Astrocyte of the spinal cord (primary cell): ENCODE measurements at regions not wholly inside any gene's neighbourhood (a gene's known extent, or its start where the extent isn't known, plus 50 kb on each side); places are given as distances from the start of the nearest gene placed in this dataset.

ENCODE experiments used
- DNase-seq: peaks from one replicate; pipeline ENCODE4 v3.0.0; 2011; ENCODE audit warnings: low read depth, low spot score
- H3K4me3 ChIP-seq: 2 replicates; pipeline ENCODE4 v1.5.1; 2011; ENCODE audit warnings: low read depth, mild to moderate bottlenecking, low read length, moderate library complexity
- CTCF ChIP-seq: IDR thresholded peaks from 2 replicates; pipeline ENCODE4 v1.5.1; 2012; ENCODE audit warnings: low read depth, mild to moderate bottlenecking, low read length, inconsistent platforms
- in situ Hi-C: cut with HindIII; loops from 2 replicates; pipeline ENCODE4 v1.10.0; 2017; ENCODE audit warnings: low sequenced_read_pairs

- in situ Hi-C loops = no loop called here
- no peak for DNase-seq
- no peak for TF ChIP-seq CTCF
- H3K4me3 ChIP-seq = no peak overlapping the region
Observed at GRCh38 chr11:106178361-106178760, 100.9 kb downstream of the AASDHPPT start.

- no peak for TF ChIP-seq CTCF
- DNase-seq = no peak
- H3K4me3 ChIP-seq = no peak overlapping the region
- in situ Hi-C loops = no loop called here
Observed at GRCh38 chr11:106179048-106179447, 101.6 kb downstream of the AASDHPPT start.

GRCh38 chr11:106186630-106187029 is 109.2 kb downstream of the AASDHPPT start:
- in situ Hi-C loops = no loop called here
- H3K4me3 ChIP-seq = no peak overlapping the region
- TF ChIP-seq CTCF = no peak
- DNase-seq = no peak

GRCh38 chr11:106187860-106188456 is 110.5 kb downstream of the AASDHPPT start:
- DNase-seq = no peak
- no peak for TF ChIP-seq CTCF
- H3K4me3 ChIP-seq = no peak overlapping the region
- in situ Hi-C loops = no loop called here

- DNase-seq = no peak
- H3K4me3 ChIP-seq = no peak overlapping the region
- in situ Hi-C loops = no loop called here
- TF ChIP-seq CTCF = no peak
Observed at GRCh38 chr11:106193956-106194355, 116.5 kb downstream of the AASDHPPT start.

- in situ Hi-C loops = no loop called here
- no peak overlapping the region for H3K4me3 ChIP-seq
- no peak for DNase-seq
- TF ChIP-seq CTCF = no peak
Observed at GRCh38 chr11:106197438-106197837, 120.0 kb downstream of the AASDHPPT start.
